Panc1 (cell line): ENCODE measurements at regions not wholly inside any gene's neighbourhood (a gene's known extent, or its start where the extent isn't known, plus 50 kb on each side); places are given as distances from the start of the nearest gene placed in this dataset.

Source experiments
- ATAC-seq: fragments of 200-7000 bp; cut with Tn5 transposase; 2 replicates; pipeline ENCODE4 v1.9.1; 2020; ENCODE audit warnings: mild to moderate bottlenecking, moderate library complexity
- BruUV-seq: library from RNA; stranded (reverse); fragments of 400-500 nt; replicated peaks from 2 replicates; lab custom pipeline; 2021; lab: Mats Ljungman, UMichigan
- CTCF ChIA-PET: fragments of 300-600 bp; sonication (Branson Sonifier 250); formaldehyde crosslinking; loops from one replicate; lab custom pipeline; 2022; ENCODE audit warnings: antibody characterized with exemption; lab: Charles Lee
- POLR2A ChIA-PET: fragments of 300-600 bp; sonication (Branson Sonifier 250); formaldehyde crosslinking; loops from one replicate; lab custom pipeline; 2022; ENCODE audit warnings: antibody characterized with exemption; lab: Charles Lee
- DNase-seq: peaks from one replicate; pipeline ENCODE4 v3.0.0-alpha.2; 2010; ENCODE audit warnings: low read depth, low spot score
- H3K27ac ChIP-seq: 2 replicates; pipeline ENCODE4 v1.5.1; 2011; ENCODE audit warnings: mild to moderate bottlenecking, low read length, inconsistent platforms
- H3K27me3 ChIP-seq: fragments of 200-500 bp; sonication (Bioruptor generic); 2 replicates; pipeline ENCODE4 v1.6.0; 2014; ENCODE audit warnings: low read length, inconsistent platforms; ENCODE audit not compliant: control insufficient read depth, insufficient read depth
- H3K36me3 ChIP-seq: fragments of 200-500 bp; sonication (Bioruptor generic); 2 replicates; pipeline ENCODE4 v1.5.1; 2014; ENCODE audit warnings: inconsistent platforms, mild to moderate bottlenecking, low read length, moderate library complexity; ENCODE audit not compliant: control insufficient read depth, insufficient read depth
- H3K4me1 ChIP-seq: 2 replicates; pipeline ENCODE4 v1.5.1; 2011; ENCODE audit warnings: inconsistent platforms, mild to moderate bottlenecking, low read length, moderate library complexity; ENCODE audit not compliant: control insufficient read depth, insufficient read depth
- H3K4me3 ChIP-seq, 2 experiments: 2 replicates each; pipeline ENCODE4 v1.5.1; 2011 to 2012; ENCODE audit warnings: low read depth in 2 of 2, low read length in 2 of 2, mild to moderate bottlenecking in 2 of 2, inconsistent platforms in 1 of 2, moderate library complexity in 1 of 2
- H3K9me3 ChIP-seq: fragments of 200-500 bp; sonication (Bioruptor generic); 2 replicates; pipeline ENCODE4 v1.5.1; 2014; ENCODE audit warnings: low read depth, mild to moderate bottlenecking, inconsistent platforms, low read length, moderate library complexity; ENCODE audit not compliant: control insufficient read depth, insufficient read depth
- CTCF ChIP-seq: fragments of 450-650 bp; IDR thresholded peaks from 2 replicates; pipeline ENCODE4 v1.5.1; 2017; ENCODE audit warnings: mild to moderate bottlenecking
- POLR2AphosphoS5 ChIP-seq: IDR thresholded peaks from 2 replicates; pipeline ENCODE4 v1.6.1; 2012; ENCODE audit warnings: mild to moderate bottlenecking, low read depth, low read length, moderate library complexity
- REST ChIP-seq, 2 experiments: IDR thresholded peaks; 2 replicates each; pipeline ENCODE4 v1.6.1; 2011 to 2012; ENCODE audit warnings: low read depth in 2 of 2, control low read depth in 1 of 2, low read length in 1 of 2, mild to moderate bottlenecking in 1 of 2, moderate library complexity in 1 of 2; ENCODE audit not compliant: insufficient read depth in 1 of 2
- SIN3A ChIP-seq: IDR thresholded peaks from 2 replicates; pipeline ENCODE4 v1.6.1; 2012; ENCODE audit warnings: low read depth, mild to moderate bottlenecking, low read length, moderate library complexity, borderline replicate concordance; ENCODE audit not compliant: insufficient read depth
- TCF7L2 ChIP-seq: IDR thresholded peaks from 2 replicates; pipeline ENCODE4 v1.6.1; 2011; ENCODE audit warnings: mild to moderate bottlenecking, low read depth, low read length, inconsistent platforms
- in situ Hi-C: cut with HindIII; loops from 2 replicates; pipeline ENCODE4 v1.10.0; 2016; ENCODE audit warnings: low sequenced_read_pairs, low pct_unique_long_range_greater_than_20kb
- intact Hi-C: fragments of 100-400 bp; cut with micrococcal nuclease; formaldehyde crosslinking; loops from one replicate; pipeline ENCODE4 v1.10.0; 2022; ENCODE audit not compliant: unreplicated experiment

GRCh38 chr6:140636908-140637402 is 1262.5 kb upstream of the CITED2 start:
- ChIA-PET POLR2A (no interaction called here), CTCF (no interaction called here)
- DNase-seq (no peak), ATAC-seq (no peak)
- Histone ChIP-seq H3K9me3 (no peaks in the 10 kb centered on the region), H3K27ac (no peak overlapping the region), H3K4me1 (no peaks in the 10 kb centered on the region), H3K36me3 (no peaks in the 10 kb centered on the region), H3K4me3 (no peak overlapping the region), H3K27me3 (no peaks in the 10 kb centered on the region)
- BruUV-seq = no TSS peak
- intact Hi-C loops = no loop called here
- no peak for TF ChIP-seq TCF7L2
- no peak for TF ChIP-seq SIN3A
- no peak for TF ChIP-seq CTCF
- TF ChIP-seq REST (IDR thresholded peaks at IDR 0.05; ENCODE audit: insufficient read depth in 1 of 2, low read depth in 2 of 2, low read length in 1 of 2) = no peak
- no peak for TF ChIP-seq POLR2AphosphoS5
- in situ Hi-C loops = no loop called here

- Histone ChIP-seq H3K9me3 (no peaks in the 10 kb centered on the region), H3K4me1 (no peaks in the 10 kb centered on the region), H3K27ac (no peak overlapping the region), H3K27me3 (no peaks in the 10 kb centered on the region), H3K36me3 (no peaks in the 10 kb centered on the region), H3K4me3 (no peak overlapping the region)
- in situ Hi-C loops = no loop called here
- no peak for TF ChIP-seq REST (IDR thresholded peaks at IDR 0.05; ENCODE audit: insufficient read depth in 1 of 2, low read depth in 2 of 2, low read length in 1 of 2)
- TF ChIP-seq CTCF = no peak
- no peak for TF ChIP-seq TCF7L2
- no peak for TF ChIP-seq SIN3A
- TF ChIP-seq POLR2AphosphoS5 = no peak
- DNase-seq = no peak
- BruUV-seq = no TSS peak
- intact Hi-C loops = no loop called here
- ChIA-PET POLR2A (no interaction called here), CTCF (no interaction called here)
- no peak for ATAC-seq
These were observed 1261.9 kb upstream of the CITED2 start for GRCh38 chr6:140636271-140636907.
